BJ (cell line): ENCODE measurements at regions not wholly inside any gene's neighbourhood (a gene's known extent, or its start where the extent isn't known, plus 50 kb on each side); places are given as distances from the start of the nearest gene placed in this dataset.

ENCODE experiments used
- CTCF ChIA-PET: fragments of 350-600 bp; formaldehyde crosslinking; extraction: SDS; loops from one replicate; lab custom pipeline; 2021; ENCODE audit warnings: antibody characterized with exemption, inconsistent platforms; lab: Yijun Ruan, JAX
- POLR2A ChIA-PET: fragments of 300-600 bp; sonication (Branson Sonifier 250); formaldehyde crosslinking; extraction: SDS; loops from one replicate; lab custom pipeline; 2021; ENCODE audit warnings: antibody characterized with exemption; lab: Charles Lee
- DNase-seq: peaks from one replicate; pipeline ENCODE4 v3.0.0-alpha.2; 2011; ENCODE audit warnings: low read depth
- H3K27me3 ChIP-seq: 2 replicates; pipeline ENCODE4 v1.6.0; 2011; ENCODE audit warnings: low read length; ENCODE audit not compliant: control insufficient read depth, insufficient read depth
- H3K36me3 ChIP-seq: 2 replicates; pipeline ENCODE4 v1.5.1; 2011; ENCODE audit warnings: low read length; ENCODE audit not compliant: control insufficient read depth, insufficient read depth
- H3K4me3 ChIP-seq: 2 replicates; pipeline ENCODE4 v1.5.1; 2011; ENCODE audit warnings: low read depth, mild to moderate bottlenecking, control low read depth, low read length
- TF ChIP-seq, protein P1 (sequence below): IDR thresholded peaks from 2 replicates; pipeline ENCODE4 v1.5.1; 2011; ENCODE audit warnings: low read depth, mild to moderate bottlenecking, control low read depth, inconsistent platforms, low read length, moderate library complexity; ENCODE audit not compliant: insufficient read depth

DNA sequence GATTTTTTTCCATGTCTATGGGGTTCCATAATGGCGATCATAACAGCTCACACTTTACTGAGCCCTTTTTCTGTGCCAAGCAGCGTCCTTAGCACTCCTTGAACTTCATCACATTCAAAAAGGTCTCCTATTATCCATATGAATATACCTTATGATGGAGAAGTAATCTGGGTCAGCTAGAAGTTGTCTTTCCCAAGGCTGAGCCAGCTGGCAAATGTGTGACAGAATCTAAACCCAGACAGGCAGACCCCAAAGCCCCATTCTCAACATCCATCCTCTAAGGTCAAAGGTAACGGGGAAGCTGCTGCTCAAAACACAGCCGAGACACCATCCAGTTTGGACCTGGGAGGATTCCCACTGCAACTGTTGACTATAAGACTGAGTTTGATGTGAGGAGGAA is 249.6 kb downstream of the PRDM2 start:
- Histone ChIP-seq H3K4me3 (no peak overlapping the region), H3K36me3 (no peaks in the 10 kb centered on the region), H3K27me3 (no peaks in the 10 kb centered on the region)
- TF ChIP-seq, protein P1, sequence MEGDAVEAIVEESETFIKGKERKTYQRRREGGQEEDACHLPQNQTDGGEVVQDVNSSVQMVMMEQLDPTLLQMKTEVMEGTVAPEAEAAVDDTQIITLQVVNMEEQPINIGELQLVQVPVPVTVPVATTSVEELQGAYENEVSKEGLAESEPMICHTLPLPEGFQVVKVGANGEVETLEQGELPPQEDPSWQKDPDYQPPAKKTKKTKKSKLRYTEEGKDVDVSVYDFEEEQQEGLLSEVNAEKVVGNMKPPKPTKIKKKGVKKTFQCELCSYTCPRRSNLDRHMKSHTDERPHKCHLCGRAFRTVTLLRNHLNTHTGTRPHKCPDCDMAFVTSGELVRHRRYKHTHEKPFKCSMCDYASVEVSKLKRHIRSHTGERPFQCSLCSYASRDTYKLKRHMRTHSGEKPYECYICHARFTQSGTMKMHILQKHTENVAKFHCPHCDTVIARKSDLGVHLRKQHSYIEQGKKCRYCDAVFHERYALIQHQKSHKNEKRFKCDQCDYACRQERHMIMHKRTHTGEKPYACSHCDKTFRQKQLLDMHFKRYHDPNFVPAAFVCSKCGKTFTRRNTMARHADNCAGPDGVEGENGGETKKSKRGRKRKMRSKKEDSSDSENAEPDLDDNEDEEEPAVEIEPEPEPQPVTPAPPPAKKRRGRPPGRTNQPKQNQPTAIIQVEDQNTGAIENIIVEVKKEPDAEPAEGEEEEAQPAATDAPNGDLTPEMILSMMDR = no peak
- POLR2A ChIA-PET = no interaction called here
- CTCF ChIA-PET = no interaction called here
- no peak for DNase-seq

DNA sequence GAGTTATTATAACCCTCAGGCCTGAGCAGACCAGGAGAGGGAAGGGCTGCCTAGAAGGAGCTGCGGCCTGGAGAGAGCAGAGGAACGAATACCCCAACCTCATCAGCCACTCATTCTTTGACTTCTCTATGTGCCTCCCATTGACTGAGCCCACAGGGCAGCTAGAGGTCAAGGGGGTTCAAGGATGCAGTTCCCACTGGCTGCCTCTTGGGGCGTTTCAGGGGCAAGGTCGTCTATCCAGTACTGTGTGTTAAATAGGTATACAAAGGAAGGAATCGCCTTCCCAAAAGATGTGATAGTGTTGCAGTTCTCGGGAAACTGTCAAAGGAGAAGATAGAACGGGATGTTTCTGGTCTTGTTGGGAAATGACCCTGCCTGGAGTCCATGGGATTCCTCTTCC is 250.6 kb downstream of the PRDM2 start:
- DNase-seq = no peak
- POLR2A ChIA-PET = no interaction called here
- Histone ChIP-seq H3K36me3 (no peaks in the 10 kb centered on the region), H3K4me3 (no peak overlapping the region), H3K27me3 (no peaks in the 10 kb centered on the region)
- CTCF ChIA-PET = no interaction called here
- TF ChIP-seq, protein P1 = no peak

DNA sequence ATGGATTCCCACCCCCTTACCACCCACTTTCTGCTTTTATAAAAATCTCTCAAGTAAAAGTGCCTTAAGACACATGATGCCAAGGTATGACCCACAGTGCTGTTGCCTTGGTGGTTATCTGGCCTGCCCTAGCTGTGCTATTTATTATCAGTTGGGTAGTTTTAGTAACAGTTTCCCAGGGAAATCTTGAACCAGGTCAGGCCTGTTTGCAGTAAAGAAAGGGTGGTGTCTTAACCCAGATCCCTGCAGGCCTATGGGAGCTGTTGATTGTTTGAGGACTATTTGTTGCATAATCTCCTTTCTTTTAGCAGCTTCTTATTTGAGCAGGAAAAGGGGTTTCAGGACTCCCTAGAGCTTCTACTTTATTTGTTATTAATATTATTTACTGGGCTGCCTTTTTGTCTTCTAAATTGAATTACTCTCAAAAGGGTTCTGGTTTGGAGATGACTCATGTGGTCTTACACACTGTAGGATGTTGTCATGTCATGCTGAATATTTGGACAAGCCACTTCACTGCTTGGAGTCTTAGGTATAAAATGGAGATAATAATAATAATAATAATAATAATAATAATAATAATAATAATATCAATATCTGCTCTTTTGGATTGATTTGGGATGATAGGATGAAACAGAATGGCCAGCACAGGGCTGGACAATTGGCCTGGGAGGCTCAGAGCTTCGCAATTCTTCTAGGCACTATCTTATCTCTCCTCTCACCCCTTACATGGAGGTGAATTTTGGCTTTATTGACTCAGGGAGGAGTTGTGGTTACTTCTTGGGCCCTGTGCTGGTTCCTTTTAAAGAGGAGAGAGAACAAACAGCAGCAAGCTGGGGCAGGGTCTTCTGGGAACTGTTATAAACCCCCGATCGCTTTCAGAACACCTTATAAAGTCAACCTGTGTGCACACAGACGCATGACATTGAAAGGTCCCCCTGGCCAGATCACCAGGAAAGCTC is 252.1 kb downstream of the PRDM2 start:
- Histone ChIP-seq H3K4me3 (no peak overlapping the region), H3K36me3 (no peaks in the 10 kb centered on the region), H3K27me3 (no peaks in the 10 kb centered on the region)
- DNase-seq = no peak
- CTCF ChIA-PET = interaction anchor here (1.6 kb wide), 1 partner anchor 287 kb away, joined by 3 read pairs; no protein-coding TSS in a partner anchor
- TF ChIP-seq, protein P1 = no peak
- POLR2A ChIA-PET = no interaction called here

DNA sequence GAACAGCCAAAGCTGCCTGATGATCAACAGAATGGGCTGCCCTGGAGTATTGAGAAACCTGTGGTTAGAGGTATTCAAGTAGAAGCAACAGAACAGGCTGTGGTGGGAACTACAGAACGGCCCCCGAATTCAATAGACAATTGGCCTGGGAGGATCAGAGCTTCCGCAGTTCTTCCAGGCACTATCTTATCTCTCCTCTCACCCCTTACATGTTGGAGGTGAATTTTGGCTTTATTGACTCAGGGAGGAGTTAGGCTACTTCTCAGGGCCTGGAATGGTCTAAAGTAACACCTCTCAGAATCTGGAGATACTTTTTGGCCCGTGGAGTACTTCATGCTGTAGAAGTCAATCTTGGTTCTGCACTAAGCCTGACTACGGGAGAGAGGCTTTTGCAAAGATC is 253.0 kb downstream of the PRDM2 start:
- no peak for DNase-seq
- POLR2A ChIA-PET = no interaction called here
- no peaks in the 10 kb centered on the region for H3K27me3 ChIP-seq
- CTCF ChIA-PET = interaction anchor here (0.5 to 1.6 kb wide), 2 partner anchors 202 to 288 kb away, joined by 3 read pairs; no protein-coding TSS in a partner anchor
- TF ChIP-seq, protein P1 = no peak
- no peak overlapping the region for H3K4me3 ChIP-seq
- no peaks in the 10 kb centered on the region for H3K36me3 ChIP-seq

DNA sequence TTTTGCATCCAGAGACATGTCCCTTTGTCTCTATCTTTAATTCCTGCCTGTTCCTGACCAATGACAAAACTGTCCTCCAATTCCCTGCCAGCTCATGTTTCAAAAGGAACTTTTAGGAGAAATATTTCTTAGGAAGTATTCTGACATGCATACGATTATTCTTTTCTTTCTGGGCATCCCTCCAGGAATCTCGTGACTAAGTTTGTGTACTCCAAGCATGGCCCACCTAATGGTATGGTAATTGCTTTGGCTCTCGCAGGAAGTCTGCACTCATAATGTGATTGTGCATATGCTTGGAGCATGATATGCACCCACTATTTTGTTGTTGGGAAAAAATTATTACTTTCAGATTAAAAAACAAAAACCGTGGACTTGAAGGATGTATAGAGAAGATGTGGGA is 256.4 kb downstream of the PRDM2 start:
- DNase-seq = no peak
- H3K27me3 ChIP-seq = no peaks in the 10 kb centered on the region
- TF ChIP-seq, protein P1 = no peak
- ChIA-PET POLR2A (no interaction called here), CTCF (no interaction called here)
- H3K36me3 ChIP-seq = no peaks in the 10 kb centered on the region
- no peak overlapping the region for H3K4me3 ChIP-seq
